HS-5 (cell line): ENCODE measurements at regions not wholly inside any gene's neighbourhood (a gene's known extent, or its start where the extent isn't known, plus 50 kb on each side); places are given as distances from the start of the nearest gene placed in this dataset.
"Not testable (repeated sequence)": the region's sequence is repeated elsewhere in the genome, so short reads cannot be mapped to it uniquely, and the experiment has no call there.

Experiments used
- DNase-seq: peaks from one replicate; pipeline ENCODE4 v3.0.0-alpha.2; 2012; ENCODE audit warnings: low read depth

GRCh38 chr11:129729216-129729615 lies 86.4 kb upstream of the TMEM45B start:
- no peak for DNase-seq

GRCh38 chr11:129729823-129730222 lies 85.8 kb upstream of the TMEM45B start:
- no peak for DNase-seq

DNA sequence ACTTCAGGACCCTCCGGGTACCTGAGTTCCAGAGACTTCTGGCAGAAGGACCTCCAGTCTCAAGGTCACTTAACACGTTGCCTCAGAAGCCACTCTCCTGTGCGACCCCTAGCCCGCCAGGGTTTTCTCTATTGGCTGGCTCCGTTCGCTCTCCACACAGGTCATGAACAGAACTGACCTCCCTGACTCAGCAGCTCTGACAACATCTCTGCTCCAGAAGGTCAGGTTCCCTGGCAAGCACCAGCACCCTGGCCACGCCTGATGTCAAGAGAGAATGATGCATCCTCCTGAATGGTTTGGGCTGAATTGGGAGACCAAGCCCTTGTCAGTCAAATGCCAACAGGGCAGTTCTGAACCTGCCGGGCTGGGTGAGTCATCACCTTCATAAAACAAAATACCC lies 84.3 kb upstream of the TMEM45B start:
- no peak for DNase-seq

- DNase-seq, result no peak
Observed at GRCh38 chr11:129732941-129733340, 82.7 kb upstream of the TMEM45B start.

GRCh38 chr11:129733384-129733783 lies 82.3 kb upstream of the TMEM45B start:
- DNase-seq, result no peak

DNA sequence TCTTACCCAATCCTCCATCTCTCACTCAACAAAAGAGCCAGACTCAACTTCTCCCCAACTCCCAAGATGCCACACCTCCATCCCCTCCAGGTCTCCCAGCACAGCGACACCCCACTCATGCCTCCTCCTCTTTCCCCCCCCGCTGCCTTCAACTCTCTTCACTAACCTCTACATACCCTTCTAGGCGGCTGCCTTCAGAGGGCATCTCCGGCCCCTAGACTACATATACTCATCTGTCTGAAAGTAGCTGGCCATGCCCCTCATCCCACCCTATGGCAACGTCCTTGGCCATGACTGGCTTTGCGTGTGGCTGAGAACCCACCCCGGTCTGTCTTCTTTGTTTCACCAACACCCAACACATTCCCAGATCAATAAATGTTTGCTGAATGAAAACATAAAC lies 81.7 kb upstream of the TMEM45B start:
- DNase-seq, result no peak

GRCh38 chr11:129734654-129735053 lies 81.0 kb upstream of the TMEM45B start:
- DNase-seq, result no peak

- DNase-seq, result no peak
Observed at GRCh38 chr11:129737831-129738230, 77.8 kb upstream of the TMEM45B start.

- DNase-seq, result no peak
Observed at GRCh38 chr11:129738242-129738641, 77.4 kb upstream of the TMEM45B start.

DNA sequence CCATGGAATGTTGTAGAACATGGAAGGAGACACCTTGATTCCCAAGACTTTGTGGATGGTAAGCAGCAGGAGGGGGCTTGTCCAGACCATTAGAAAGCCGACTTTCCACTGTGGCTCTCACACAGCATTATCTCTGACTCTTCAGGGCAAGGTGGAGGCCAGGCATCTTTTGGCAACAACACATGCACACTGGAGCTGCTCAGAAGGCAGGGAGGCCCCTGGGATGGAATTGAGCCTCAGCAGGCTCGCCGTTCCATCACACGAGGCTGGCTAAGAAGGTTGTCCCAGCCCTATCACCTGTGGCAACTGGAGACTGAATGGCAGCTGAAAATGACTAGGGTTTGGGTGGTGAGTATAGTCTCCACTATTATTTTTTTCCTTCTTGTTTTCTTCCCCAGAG lies 76.3 kb upstream of the TMEM45B start:
- DNase-seq, result no peak

- no peak for DNase-seq
Observed at GRCh38 chr11:129740125-129740719, 75.4 kb upstream of the TMEM45B start.

DNA sequence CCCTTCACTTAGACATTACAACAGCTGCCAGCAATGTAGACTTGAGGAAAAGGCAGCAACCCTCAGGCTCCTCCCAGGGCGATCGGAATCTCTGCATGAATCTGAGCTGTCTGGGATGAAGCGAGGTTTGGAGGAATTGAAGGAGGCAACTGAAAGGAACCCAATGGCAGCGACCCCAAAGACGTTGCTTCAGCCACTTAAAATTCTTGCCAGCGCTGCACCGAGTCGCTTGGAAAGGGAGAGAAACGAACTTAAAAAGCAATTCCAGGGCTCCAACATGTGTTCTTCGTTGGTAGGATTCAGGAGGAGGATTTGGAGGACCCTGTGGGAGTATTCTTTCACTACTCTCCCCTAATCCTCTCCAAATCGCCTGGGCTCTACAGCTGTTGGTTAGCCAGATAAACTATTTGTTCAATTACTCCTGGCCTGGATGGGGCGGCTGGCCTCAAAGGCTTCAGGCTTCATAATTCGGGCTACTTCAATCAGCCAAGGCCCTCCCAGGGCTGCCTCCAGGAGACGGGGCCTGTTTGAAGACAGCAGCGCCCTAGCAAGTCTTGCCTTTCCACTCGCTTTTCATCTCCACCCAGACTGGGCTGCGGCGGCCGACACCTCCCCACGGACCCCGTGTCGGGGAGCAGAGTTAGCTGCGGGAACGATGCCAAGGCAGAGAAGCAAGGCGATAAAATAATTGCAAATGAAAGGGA lies 72.4 kb upstream of the TMEM45B start:
- DNase-seq, result no peak

GRCh38 chr11:129747071-129747470 lies 68.6 kb upstream of the TMEM45B start:
- no peak for DNase-seq

DNA sequence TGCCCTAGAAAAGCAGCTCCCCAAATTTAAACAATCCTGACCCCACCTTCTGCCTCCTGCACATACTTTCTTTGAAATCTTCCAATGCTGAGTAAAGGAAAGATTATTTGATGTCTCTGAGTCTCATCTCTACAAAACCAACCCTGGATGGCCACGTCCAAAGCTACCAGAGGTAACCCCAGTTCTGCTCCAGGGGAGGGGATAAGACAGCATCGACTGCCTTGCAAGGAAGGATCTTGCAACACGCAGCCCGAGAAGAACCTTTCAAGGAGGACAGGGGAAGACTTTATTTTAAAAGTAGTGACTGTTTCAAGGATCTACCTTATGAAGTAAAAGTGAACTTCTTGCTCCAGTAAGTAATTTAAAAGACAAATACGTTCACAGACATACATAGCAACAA lies 66.5 kb upstream of the TMEM45B start:
- no peak for DNase-seq

- peak; percentile 22 for DNase-seq
Observed at GRCh38 chr11:129750343-129751292, 65.0 kb upstream of the TMEM45B start.

DNA sequence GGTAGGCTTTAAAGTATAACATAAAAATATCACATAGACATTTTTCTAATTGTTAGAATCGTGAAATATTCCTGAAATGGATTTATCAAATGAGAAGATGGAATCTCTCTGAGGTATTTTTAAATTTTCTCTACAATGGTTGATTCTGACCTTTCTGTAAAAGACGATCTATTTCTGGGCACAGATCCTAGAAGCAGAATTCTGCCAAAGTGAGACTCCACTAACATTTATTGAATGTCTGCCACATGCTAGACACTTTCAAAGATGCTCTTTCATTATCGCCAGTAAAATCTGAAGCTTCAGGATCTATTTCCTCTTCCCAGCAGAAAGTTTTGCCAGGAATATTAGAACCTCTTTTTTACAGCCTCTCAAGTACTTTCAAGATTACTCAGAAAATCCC lies 64.1 kb upstream of the TMEM45B start:
- DNase-seq, result no peak

DNA sequence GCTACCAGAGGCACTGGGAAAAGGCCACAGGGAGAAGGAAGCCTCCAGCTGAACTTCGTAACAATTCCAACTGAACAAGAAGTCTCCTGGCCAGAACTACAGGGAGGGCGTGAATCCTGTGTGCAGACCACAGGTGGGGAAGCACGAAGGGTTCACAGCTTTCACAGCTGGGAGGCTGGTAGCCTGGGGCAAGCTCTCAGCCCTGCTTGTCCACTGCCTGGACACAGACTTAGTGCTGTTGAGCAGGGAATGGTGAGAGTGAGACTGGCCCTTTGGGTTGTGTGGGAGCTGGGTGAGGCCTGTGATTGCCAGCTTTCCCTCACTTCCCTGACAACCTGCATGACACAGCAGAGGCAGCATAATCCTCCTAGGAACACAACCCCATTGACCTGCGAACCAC lies 52.1 kb upstream of the TMEM45B start:
- not testable (repeated sequence) for DNase-seq

DNA sequence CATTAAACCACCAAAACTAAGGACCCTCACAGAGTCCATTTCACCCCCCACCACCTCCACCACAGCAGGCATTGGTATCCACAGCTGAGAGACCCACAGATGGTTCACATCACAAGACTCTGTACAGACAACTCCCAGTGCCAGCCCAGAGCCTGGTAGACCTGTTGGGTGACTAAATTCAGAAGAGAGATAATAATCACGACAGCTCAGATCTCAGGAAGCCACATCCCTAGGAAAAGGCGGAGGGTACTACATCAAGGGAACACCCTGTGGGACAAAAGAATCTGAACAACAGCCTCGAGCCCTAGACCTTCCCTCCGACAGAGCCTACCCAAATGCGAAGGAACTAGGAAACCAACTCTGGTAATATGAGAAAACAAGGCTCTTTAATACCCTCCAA lies 51.4 kb upstream of the TMEM45B start:
- DNase-seq, result not testable (repeated sequence)
